ENCODE measurements at regions not wholly inside any gene's neighbourhood (a gene's known extent, or its start where the extent isn't known, plus 50 kb on each side); places are given as distances from the start of the nearest gene placed in this dataset.

DNA sequence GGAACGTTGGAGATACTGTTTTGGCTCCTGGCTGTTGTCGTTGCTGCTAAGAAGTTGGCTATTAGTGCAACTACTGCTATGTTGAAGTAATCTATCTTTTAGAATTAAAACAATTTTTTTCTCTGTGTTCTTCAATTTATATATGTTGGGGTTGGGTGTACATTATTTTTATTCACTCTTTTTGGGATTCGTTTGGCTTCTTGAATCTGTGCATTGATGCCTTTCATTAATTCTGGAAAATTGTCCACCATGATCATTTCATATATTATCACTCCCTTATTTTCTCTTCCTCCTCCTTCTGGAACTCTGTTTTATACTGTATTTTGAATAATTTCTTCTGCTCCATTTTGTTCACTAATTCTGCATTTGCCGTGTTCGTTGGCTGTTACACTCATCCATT, 199.5 kb upstream of the PLET1 start:
- TF ChIP-seq, protein P1, sequence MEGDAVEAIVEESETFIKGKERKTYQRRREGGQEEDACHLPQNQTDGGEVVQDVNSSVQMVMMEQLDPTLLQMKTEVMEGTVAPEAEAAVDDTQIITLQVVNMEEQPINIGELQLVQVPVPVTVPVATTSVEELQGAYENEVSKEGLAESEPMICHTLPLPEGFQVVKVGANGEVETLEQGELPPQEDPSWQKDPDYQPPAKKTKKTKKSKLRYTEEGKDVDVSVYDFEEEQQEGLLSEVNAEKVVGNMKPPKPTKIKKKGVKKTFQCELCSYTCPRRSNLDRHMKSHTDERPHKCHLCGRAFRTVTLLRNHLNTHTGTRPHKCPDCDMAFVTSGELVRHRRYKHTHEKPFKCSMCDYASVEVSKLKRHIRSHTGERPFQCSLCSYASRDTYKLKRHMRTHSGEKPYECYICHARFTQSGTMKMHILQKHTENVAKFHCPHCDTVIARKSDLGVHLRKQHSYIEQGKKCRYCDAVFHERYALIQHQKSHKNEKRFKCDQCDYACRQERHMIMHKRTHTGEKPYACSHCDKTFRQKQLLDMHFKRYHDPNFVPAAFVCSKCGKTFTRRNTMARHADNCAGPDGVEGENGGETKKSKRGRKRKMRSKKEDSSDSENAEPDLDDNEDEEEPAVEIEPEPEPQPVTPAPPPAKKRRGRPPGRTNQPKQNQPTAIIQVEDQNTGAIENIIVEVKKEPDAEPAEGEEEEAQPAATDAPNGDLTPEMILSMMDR (IDR thresholded peaks at IDR 0.05; ENCODE audit: insufficient read depth, low read depth, low read length, missing control alignments) = no peak
- no peak for DNase-seq (ENCODE audit: low read depth)
- H3K4me3 ChIP-seq (ENCODE audit: low read depth, low read length) = no peak overlapping the region

DNA sequence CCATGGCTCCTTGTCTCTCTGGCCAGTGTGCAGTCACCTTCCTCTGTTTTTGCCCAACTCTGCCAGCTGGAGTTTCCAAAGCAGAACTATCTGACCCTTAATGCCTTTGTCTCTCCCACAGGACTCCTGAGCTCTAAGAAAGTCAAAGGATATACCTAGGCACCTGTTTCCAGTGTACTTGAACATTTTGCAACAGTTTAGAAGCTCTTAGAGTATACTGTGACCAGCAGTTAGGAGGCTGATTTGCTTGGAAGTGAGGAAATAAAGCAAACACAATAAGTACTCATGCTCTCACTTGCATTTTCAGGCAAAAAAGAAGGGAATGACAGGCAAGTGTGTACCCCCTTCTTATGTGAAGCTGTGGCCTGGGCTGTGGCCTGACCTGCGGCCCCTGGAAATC, 204.3 kb upstream of the PLET1 start:
- H3K4me3 ChIP-seq (ENCODE audit: low read depth, low read length) = no peak overlapping the region
- DNase-seq (ENCODE audit: low read depth) = no peak
- TF ChIP-seq, protein P1 (IDR thresholded peaks at IDR 0.05; ENCODE audit: insufficient read depth, low read depth, low read length, missing control alignments) = no peak

DNA sequence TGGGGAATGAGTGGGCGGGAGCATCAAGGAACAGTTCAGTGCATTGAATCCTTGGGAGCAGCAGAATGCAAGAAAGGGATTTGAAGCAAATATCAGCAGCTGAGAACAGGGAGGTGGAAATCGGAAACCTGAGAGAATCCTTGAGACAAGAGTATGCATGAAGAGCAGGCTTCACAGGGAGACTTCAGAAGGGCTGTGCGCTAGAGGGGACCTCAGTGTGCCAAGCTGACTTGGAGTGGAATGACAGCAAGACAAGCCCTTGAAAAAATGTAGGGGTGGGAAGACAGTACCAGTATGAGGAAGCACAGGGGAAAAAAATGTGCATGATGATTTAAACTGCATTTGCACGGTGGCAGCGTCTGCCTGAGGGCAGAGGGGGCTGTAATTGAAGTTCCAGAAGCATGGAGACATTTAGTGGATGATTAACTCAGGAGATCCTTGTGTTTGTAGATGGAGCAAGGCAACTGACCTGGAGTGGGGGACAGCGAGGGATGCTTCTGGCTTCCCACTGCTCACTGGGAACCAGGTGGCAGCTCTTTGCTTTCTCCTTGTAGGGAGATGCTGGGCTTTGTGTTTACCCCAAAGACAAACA, 204.9 kb upstream of the PLET1 start:
- no peak overlapping the region for H3K4me3 ChIP-seq (ENCODE audit: low read depth, low read length)
- TF ChIP-seq, protein P1 (IDR thresholded peaks at IDR 0.05; ENCODE audit: insufficient read depth, low read depth, low read length, missing control alignments) = no peak
- no peak for DNase-seq (ENCODE audit: low read depth)

DNA sequence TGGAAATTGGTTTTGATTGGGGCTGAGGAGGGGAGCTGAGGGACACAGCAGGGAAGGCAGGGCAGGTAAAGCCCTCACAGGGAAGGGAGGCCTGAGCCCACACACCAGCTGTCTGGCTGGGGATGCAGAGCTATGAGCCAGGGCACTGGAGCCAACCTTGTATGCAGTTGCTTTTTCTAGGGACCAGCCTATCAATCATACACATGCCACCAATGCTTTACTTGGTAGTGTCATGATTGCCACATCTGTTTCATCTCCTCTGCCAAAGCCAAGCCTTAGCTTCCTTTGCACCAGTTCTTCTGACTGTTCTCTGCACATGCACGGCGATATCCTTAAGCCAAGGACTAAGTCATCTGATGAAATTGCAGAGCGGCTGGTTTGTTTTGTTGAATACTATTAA, 207.1 kb upstream of the PLET1 start:
- TF ChIP-seq, protein P1 (IDR thresholded peaks at IDR 0.05; ENCODE audit: insufficient read depth, low read depth, low read length, missing control alignments) = no peak
- no peak for DNase-seq (ENCODE audit: low read depth)
- H3K4me3 ChIP-seq (ENCODE audit: low read depth, low read length) = no peak overlapping the region

DNA sequence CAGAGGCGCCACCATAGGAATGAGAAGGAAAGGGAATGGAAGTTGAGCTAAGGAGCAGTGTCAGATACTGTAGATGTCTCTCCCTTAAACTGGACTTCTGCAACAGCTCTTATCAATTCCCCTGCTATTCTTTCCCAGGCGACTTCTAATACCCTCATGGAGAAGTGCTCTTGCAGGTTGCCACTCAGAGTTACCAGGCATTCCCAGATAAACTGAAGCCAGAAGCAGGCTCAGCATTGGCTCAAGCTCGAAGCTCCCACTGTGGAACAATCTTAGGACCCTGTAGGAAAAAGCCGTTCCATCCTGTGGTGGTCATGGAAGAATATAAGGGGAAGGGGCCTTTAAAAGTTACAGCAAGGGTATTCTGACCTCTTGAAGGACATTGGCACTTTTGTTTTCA, 208.7 kb upstream of the PLET1 start:
- TF ChIP-seq, protein P1 (IDR thresholded peaks at IDR 0.05; ENCODE audit: insufficient read depth, low read depth, low read length, missing control alignments) = no peak
- H3K4me3 ChIP-seq (ENCODE audit: low read depth, low read length) = no peak overlapping the region
- no peak for DNase-seq (ENCODE audit: low read depth)

DNA sequence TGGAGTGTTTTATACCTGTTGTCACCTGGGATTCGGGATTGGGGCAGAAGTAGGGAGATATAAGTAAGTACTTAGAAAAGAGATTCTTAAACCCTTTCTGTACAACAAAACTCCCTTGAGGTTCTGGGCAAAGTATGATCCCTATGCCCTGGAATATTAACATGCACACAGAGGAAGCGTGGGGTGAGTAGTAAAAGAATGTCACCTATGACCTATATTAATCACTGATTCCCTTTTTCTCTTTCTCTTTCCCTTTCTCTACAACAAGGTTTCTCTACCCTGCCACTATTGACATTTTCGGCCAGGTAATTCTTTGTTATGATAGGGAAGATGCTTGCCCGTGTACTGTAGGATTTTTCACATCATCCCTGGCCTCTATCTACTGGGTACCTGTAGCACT, 209.7 kb upstream of the PLET1 start:
- no peak for DNase-seq (ENCODE audit: low read depth)
- TF ChIP-seq, protein P1 (IDR thresholded peaks at IDR 0.05; ENCODE audit: insufficient read depth, low read depth, low read length, missing control alignments) = no peak
- no peak overlapping the region for H3K4me3 ChIP-seq (ENCODE audit: low read depth, low read length)

DNA sequence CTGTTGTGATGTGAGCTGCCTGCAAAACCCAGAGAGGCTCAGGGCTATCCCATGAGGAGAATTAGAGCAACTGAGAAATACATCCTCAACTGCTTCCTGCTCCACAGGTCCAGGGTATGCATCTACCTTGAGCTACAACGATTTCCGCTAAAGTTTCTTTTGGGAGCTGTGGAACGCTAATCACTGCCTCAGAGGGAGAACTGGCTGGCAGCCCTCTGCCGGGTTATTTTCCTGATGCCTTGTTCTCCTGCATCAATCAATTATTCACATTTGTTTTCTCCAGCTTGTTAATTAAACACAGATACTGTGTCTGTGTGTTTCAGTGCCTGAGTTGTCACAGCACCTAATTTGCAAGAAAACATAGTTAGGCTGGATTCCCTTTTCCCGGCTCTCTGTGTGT, 211.1 kb upstream of the PLET1 start:
- DNase-seq (ENCODE audit: low read depth) = no peak
- TF ChIP-seq, protein P1 (IDR thresholded peaks at IDR 0.05; ENCODE audit: insufficient read depth, low read depth, low read length, missing control alignments) = no peak
- no peak overlapping the region for H3K4me3 ChIP-seq (ENCODE audit: low read depth, low read length)
